ENCODE measurements at regions not wholly inside any gene's neighbourhood (a gene's known extent, or its start where the extent isn't known, plus 50 kb on each side); places are given as distances from the start of the nearest gene placed in this dataset.

DNA sequence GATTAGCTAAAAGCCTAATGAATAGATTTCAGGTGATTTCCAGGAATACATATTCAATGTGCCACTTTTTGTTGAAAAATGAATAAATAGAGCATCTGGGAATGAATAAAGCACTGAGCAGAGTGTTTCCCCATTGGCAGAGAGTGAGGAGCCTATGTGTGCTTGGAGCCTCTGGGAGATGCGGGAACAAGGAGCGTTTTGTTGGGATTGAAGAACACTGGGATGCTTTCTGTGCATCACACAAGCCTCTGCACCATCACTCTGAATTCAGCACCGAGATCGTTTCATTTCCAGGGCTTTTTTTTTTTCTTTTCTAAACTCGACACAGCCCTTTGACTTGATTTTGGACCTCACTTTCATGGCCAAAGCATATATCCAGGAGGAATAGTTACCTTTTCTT is 111.4 kb downstream of the BAMBI start:
- no peak overlapping the region for H3K4me3 ChIP-seq (ENCODE audit: low read depth, low read length)
- H3K27ac ChIP-seq, result no peak overlapping the region
- TF ChIP-seq, protein P1, sequence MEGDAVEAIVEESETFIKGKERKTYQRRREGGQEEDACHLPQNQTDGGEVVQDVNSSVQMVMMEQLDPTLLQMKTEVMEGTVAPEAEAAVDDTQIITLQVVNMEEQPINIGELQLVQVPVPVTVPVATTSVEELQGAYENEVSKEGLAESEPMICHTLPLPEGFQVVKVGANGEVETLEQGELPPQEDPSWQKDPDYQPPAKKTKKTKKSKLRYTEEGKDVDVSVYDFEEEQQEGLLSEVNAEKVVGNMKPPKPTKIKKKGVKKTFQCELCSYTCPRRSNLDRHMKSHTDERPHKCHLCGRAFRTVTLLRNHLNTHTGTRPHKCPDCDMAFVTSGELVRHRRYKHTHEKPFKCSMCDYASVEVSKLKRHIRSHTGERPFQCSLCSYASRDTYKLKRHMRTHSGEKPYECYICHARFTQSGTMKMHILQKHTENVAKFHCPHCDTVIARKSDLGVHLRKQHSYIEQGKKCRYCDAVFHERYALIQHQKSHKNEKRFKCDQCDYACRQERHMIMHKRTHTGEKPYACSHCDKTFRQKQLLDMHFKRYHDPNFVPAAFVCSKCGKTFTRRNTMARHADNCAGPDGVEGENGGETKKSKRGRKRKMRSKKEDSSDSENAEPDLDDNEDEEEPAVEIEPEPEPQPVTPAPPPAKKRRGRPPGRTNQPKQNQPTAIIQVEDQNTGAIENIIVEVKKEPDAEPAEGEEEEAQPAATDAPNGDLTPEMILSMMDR (IDR thresholded peaks at IDR 0.05; ENCODE audit: low read depth, low read length), result no peak
- no peaks in the 10 kb centered on the region for H3K9me3 ChIP-seq (ENCODE audit: severe bottlenecking)
- H3K27me3 ChIP-seq (ENCODE audit: insufficient read depth, low read depth, severe bottlenecking), result no peaks in the 10 kb centered on the region
- no peak for DNase-seq
- no peaks in the 10 kb centered on the region for H3K36me3 ChIP-seq

DNA sequence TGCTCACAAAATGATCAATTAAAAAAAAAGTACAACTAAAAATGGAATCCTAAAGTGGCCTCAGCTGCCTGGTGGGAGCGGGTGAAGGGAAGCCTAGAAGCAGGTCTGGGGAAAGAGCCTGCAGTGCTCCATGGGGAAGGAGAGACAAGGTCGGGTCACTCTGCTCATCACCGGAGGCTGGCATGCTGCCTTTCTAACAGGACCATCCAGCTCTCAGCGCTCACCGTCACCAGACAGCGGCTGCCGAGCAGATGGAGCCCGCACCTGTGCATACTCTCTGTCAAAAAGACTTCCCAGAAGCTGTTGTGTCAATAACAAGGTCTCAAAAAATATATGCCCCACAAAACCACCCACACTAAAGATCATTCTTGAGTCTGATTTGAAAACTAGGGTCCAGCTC is 112.8 kb downstream of the BAMBI start:
- no peaks in the 10 kb centered on the region for H3K9me3 ChIP-seq (ENCODE audit: severe bottlenecking)
- no peak overlapping the region for H3K27ac ChIP-seq
- TF ChIP-seq, protein P1 (IDR thresholded peaks at IDR 0.05; ENCODE audit: low read depth, low read length), result no peak
- no peak for DNase-seq
- no peak overlapping the region for H3K4me3 ChIP-seq (ENCODE audit: low read depth, low read length)
- H3K27me3 ChIP-seq (ENCODE audit: insufficient read depth, low read depth, severe bottlenecking), result no peaks in the 10 kb centered on the region
- H3K36me3 ChIP-seq, result no peaks in the 10 kb centered on the region

DNA sequence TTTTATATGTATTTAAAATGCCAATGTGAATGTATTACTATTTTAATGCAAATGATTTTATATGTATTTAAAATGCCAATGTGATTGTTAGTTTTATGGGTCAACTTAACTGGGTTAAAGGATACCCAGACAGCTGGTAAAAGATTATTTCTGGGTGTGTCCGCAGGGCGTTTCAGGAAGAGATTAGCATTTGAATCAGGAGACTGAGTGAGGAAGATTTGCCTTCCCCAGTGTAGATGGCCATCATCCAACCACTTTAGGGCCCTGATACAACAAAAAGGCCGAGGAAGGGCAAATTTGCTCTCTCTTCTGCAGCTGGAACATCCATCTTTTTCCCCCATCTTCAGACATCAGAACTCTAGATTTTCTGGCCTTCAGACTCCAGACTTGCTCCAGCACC is 116.2 kb downstream of the BAMBI start:
- Histone ChIP-seq H3K9me3 (ENCODE audit: severe bottlenecking) (no peaks in the 10 kb centered on the region), H3K27me3 (ENCODE audit: insufficient read depth, low read depth, severe bottlenecking) (no peaks in the 10 kb centered on the region), H3K36me3 (no peaks in the 10 kb centered on the region), H3K4me3 (ENCODE audit: low read depth, low read length) (no peak overlapping the region), H3K27ac (no peak overlapping the region)
- DNase-seq, result no peak
- TF ChIP-seq, protein P1 (IDR thresholded peaks at IDR 0.05; ENCODE audit: low read depth, low read length), result no peak

DNA sequence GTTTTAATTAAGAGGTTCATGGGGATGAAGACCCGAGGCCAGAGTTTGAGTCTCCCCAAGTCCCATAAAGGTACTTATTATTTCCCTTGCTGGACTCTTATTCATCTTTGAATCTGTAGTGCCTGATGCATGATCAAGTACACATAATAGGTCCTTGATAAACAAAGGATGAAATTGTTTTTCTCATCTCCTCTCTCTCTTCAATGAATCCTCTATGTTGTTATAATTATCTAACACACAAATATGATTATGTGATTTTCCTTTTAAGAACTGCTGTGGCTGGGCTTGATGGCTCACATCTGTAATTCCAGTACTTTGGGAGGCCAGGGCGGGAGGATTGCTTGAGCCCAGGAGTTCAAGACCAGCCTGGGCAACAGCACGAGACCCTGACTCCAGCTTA is 117.7 kb downstream of the BAMBI start:
- no peaks in the 10 kb centered on the region for H3K9me3 ChIP-seq (ENCODE audit: severe bottlenecking)
- no peak for DNase-seq
- no peaks in the 10 kb centered on the region for H3K27me3 ChIP-seq (ENCODE audit: insufficient read depth, low read depth, severe bottlenecking)
- no peak overlapping the region for H3K27ac ChIP-seq
- TF ChIP-seq, protein P1 (IDR thresholded peaks at IDR 0.05; ENCODE audit: low read depth, low read length), result no peak
- H3K36me3 ChIP-seq, result no peaks in the 10 kb centered on the region
- no peak overlapping the region for H3K4me3 ChIP-seq (ENCODE audit: low read depth, low read length)

DNA sequence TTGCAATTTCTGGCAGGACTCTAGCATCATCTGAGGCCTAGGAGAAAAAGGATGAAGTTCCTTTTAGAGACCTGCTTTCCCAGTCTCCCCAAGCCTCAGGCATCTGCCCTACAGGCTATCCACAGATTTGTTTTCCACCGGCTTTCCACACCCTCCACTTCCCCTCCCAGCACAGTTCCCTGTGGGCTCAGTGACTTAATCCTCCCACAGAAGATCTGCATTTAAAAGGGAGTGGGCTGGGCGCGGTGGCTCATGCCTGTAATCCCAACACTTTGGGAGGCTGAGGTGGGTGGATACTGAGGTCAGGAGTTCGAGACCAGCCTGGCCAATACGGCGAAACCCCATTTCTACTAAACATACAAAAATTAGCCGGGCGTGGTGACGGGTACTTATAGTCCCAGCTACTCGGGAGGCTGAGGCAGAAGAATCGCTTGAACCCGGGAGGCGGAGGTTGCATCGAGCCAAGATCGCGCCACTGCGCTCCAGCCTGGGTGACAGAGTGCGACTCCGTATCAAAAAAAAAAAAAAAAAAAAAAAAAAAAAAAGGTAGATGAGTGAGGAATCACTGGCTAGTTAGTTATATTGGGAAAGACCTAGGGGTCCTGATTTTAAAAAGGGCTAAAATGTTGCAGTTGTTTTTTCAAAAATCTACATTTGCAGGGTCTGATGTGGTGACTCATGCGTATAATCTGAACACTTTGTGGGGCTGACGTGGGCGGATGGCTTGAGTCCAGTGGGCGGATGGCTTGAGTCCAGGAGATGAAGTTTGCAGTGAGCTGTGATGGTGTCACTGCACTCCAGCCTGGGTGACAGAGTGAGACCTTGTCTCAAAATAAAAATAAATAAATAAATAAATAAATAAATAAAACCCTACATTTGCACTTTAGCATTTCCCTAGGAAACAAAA is 119.5 kb downstream of the BAMBI start:
- TF ChIP-seq, protein P1 (IDR thresholded peaks at IDR 0.05; ENCODE audit: low read depth, low read length), result no peak
- H3K4me3 ChIP-seq (ENCODE audit: low read depth, low read length), result no peak overlapping the region
- H3K9me3 ChIP-seq (ENCODE audit: severe bottlenecking), result no peaks in the 10 kb centered on the region
- H3K36me3 ChIP-seq, result no peaks in the 10 kb centered on the region
- H3K27ac ChIP-seq, result no peak overlapping the region
- H3K27me3 ChIP-seq (ENCODE audit: insufficient read depth, low read depth, severe bottlenecking), result no peaks in the 10 kb centered on the region
- DNase-seq, result no peak

All from WERI-Rb-1 (cell line).